ENCODE measurements at regions not wholly inside any gene's neighbourhood (a gene's known extent, or its start where the extent isn't known, plus 50 kb on each side); places are given as distances from the start of the nearest gene placed in this dataset.
"Not testable (repeated sequence)": the region's sequence is repeated elsewhere in the genome, so short reads cannot be mapped to it uniquely, and the experiment has no call there.

DNA sequence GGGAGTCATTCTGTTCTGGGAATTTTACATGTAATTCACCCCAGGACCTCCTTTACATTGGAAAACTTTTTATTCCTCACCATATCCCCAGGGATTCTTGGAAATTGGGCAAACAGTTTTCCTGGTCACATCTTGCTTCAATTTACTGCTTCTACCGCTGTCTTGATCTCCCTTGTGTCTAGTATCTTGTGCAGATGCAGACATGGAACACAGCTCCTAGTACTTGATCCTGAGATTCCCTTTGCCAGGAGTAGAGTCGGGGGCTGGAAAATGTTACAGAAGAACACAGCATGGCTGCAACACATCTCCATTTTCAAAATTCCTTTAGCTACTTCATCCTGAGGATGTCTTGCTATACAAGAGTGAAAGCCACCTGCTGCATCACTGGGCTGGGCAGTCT, 472.8 kb downstream of the PLCL1 start:
- CTCF ChIA-PET = no interaction called here
- H3K9me2 ChIP-seq (replicated peaks; ENCODE audit: low read length) = no peaks in the 10 kb centered on the region
- no peaks in the 10 kb centered on the region for H4K20me1 ChIP-seq (ENCODE audit: low read length)
- no peaks in the 10 kb centered on the region for H3K79me2 ChIP-seq (ENCODE audit: low read length)
- peaks cover 13% of the 10 kb centered on the region for H3K27me3 ChIP-seq (ENCODE audit: low read length)
- no peaks in the 10 kb centered on the region for H3K4me1 ChIP-seq (ENCODE audit: insufficient read depth, low read length)
- H3F3A ChIP-seq (ENCODE audit: low read length, unreplicated experiment) = no peaks in the 10 kb centered on the region
- POLR2A ChIA-PET (ENCODE audit: unreplicated experiment) = no interaction called here
- H3K4me3 ChIP-seq (ENCODE audit: low read length) = no peak overlapping the region
- intact Hi-C loops (cut with micrococcal nuclease) = no loop called here
- H3K9ac ChIP-seq (ENCODE audit: low read length) = no peak overlapping the region
- H3K27ac ChIP-seq (ENCODE audit: low read length) = no peak overlapping the region
- H3K36me3 ChIP-seq (ENCODE audit: low read depth, low read length) = no peaks in the 10 kb centered on the region
- TF ChIP-seq, protein P1, sequence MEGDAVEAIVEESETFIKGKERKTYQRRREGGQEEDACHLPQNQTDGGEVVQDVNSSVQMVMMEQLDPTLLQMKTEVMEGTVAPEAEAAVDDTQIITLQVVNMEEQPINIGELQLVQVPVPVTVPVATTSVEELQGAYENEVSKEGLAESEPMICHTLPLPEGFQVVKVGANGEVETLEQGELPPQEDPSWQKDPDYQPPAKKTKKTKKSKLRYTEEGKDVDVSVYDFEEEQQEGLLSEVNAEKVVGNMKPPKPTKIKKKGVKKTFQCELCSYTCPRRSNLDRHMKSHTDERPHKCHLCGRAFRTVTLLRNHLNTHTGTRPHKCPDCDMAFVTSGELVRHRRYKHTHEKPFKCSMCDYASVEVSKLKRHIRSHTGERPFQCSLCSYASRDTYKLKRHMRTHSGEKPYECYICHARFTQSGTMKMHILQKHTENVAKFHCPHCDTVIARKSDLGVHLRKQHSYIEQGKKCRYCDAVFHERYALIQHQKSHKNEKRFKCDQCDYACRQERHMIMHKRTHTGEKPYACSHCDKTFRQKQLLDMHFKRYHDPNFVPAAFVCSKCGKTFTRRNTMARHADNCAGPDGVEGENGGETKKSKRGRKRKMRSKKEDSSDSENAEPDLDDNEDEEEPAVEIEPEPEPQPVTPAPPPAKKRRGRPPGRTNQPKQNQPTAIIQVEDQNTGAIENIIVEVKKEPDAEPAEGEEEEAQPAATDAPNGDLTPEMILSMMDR (conservative IDR thresholded peaks at IDR 0.05; ENCODE audit: low read depth, low read length) = no peak
- TF ChIP-seq EZH2 (IDR thresholded peaks at IDR 0.05; ENCODE audit: low read length, unreplicated experiment) = no peak
- TF ChIP-seq EZH2phosphoT487 (IDR thresholded peaks at IDR 0.05; ENCODE audit: borderline replicate concordance, low read length) = no peak
- no TSS peak for BruUV-seq (replicated peaks)
- H3K9me3 ChIP-seq (ENCODE audit: low read length) = no peaks in the 10 kb centered on the region
- ATAC-seq = no peak
- H3K4me2 ChIP-seq (ENCODE audit: low read length) = no peak overlapping the region
- H2AFZ ChIP-seq (ENCODE audit: low read length) = no peak overlapping the region
- no peak for DNase-seq

DNA sequence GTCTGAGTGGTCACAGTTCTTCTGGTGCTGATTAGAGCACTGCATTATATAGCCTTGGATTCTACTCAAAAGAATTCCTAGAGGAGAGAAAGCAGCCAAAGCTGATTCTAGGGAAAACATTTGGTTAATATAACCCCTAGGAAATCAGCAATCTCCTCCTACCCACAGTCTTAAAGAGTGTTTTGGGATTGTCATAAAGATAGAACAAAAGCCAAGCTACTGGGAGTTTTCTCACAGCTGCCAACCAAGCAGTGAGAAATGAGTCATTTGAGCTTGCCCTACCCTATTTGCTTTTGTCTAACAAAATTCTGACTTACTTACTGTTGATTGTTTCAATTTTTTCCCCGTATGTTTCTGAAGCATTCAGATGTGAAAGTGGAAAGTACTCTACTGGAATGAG, 469.3 kb downstream of the PLCL1 start:
- Histone ChIP-seq H3K79me2 (ENCODE audit: low read length) (no peaks in the 10 kb centered on the region), H3K4me3 (ENCODE audit: low read length) (no peak overlapping the region), H3K27me3 (ENCODE audit: low read length) (peaks cover 6% of the 10 kb centered on the region; the same call in 1 of the 2 replicates), H3K9me3 (ENCODE audit: low read length) (no peaks in the 10 kb centered on the region), H3K4me2 (ENCODE audit: low read length) (no peak overlapping the region), H3F3A (ENCODE audit: low read length, unreplicated experiment) (no peaks in the 10 kb centered on the region), H3K4me1 (ENCODE audit: insufficient read depth, low read length) (no peaks in the 10 kb centered on the region), H3K9me2 (replicated peaks; ENCODE audit: low read length) (no peaks in the 10 kb centered on the region), H3K36me3 (ENCODE audit: low read depth, low read length) (no peaks in the 10 kb centered on the region), H3K27ac (ENCODE audit: low read length) (no peak overlapping the region), H4K20me1 (ENCODE audit: low read length) (no peaks in the 10 kb centered on the region), H3K9ac (ENCODE audit: low read length) (no peak overlapping the region), H2AFZ (ENCODE audit: low read length) (no peak overlapping the region)
- ChIA-PET POLR2A (ENCODE audit: unreplicated experiment) (no interaction called here), CTCF (no interaction called here)
- TF ChIP-seq, protein P1 (conservative IDR thresholded peaks at IDR 0.05; ENCODE audit: low read depth, low read length) = no peak
- TF ChIP-seq EZH2phosphoT487 (IDR thresholded peaks at IDR 0.05; ENCODE audit: borderline replicate concordance, low read length) = no peak
- TF ChIP-seq EZH2 (IDR thresholded peaks at IDR 0.05; ENCODE audit: low read length, unreplicated experiment) = no peak
- intact Hi-C loops (cut with micrococcal nuclease) = no loop called here
- ATAC-seq (no peak), DNase-seq (no peak)
- no TSS peak for BruUV-seq (replicated peaks)

DNA sequence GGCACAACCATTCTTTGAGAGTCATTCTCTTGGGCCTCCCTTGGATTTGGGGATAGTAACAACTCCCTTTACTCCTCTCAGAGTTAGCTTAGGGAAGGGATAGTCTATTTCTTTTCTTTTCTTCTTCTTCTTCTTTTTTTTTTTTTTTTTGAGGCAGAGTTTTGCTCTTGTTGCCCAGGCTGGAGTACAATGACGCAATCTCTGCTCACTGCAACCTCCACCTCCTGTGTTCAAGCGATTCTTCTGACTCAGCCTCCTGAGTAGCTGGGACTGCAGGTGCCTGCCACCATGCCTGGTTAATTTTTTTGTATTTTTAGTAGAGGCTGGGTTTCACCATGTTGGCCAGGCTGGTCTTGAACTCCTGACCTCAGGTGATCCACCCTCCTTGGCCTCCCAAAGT, 465.8 kb downstream of the PLCL1 start:
- H3K79me2 ChIP-seq (ENCODE audit: low read length) = not testable (repeated sequence)

More for the DNA sequence above, 465.8 kb downstream of the PLCL1 start:
- H3K9me3 ChIP-seq (ENCODE audit: low read length); H2AFZ ChIP-seq (ENCODE audit: low read length); H3K9me2 ChIP-seq (replicated peaks; ENCODE audit: low read length); H3K27ac ChIP-seq (ENCODE audit: low read length); BruUV-seq (replicated peaks); POLR2A ChIA-PET (ENCODE audit: unreplicated experiment); H4K20me1 ChIP-seq (ENCODE audit: low read length); H3K4me3 ChIP-seq (ENCODE audit: low read length); H3K27me3 ChIP-seq (ENCODE audit: low read length); intact Hi-C loops (cut with micrococcal nuclease); H3K4me1 ChIP-seq (ENCODE audit: insufficient read depth, low read length); CTCF ChIA-PET; H3K4me2 ChIP-seq (ENCODE audit: low read length); H3K36me3 ChIP-seq (ENCODE audit: low read depth, low read length); H3K9ac ChIP-seq (ENCODE audit: low read length); H3F3A ChIP-seq (ENCODE audit: low read length, unreplicated experiment); DNase-seq; ATAC-seq: not testable (repeated sequence)

Data from PC-3 (cell line).